Fibroblast of lung (primary cell): ENCODE measurements at regions not wholly inside any gene's neighbourhood (a gene's known extent, or its start where the extent isn't known, plus 50 kb on each side); places are given as distances from the start of the nearest gene placed in this dataset.

Experiments used
- DNase-seq, 2 donors: peaks; one replicate each; pipeline versions ENCODE4 v3.0.0 to v3.0.0-alpha.2; 2010; ENCODE audit warnings: low read depth in 2 of 2
- H2AFZ ChIP-seq: 2 replicates; pipeline ENCODE4 v1.5.1; 2012; ENCODE audit warnings: low read length, control low read depth, inconsistent platforms
- H3K27ac ChIP-seq: 2 replicates; pipeline ENCODE4 v1.5.1; 2011; ENCODE audit warnings: low read length, control low read depth; ENCODE audit not compliant: insufficient read depth
- H3K27me3 ChIP-seq: 2 replicates; pipeline ENCODE4 v1.5.1; 2011; ENCODE audit warnings: mild to moderate bottlenecking, low read length; ENCODE audit not compliant: control insufficient read depth, insufficient read depth
- H3K36me3 ChIP-seq: 2 replicates; pipeline ENCODE4 v1.5.1; 2011; ENCODE audit warnings: low read length; ENCODE audit not compliant: control insufficient read depth, insufficient read depth
- H3K4me1 ChIP-seq: 2 replicates; pipeline ENCODE4 v1.5.1; 2011; ENCODE audit warnings: low read length; ENCODE audit not compliant: control insufficient read depth, insufficient read depth; ENCODE audit errors: extremely low read depth
- H3K4me2 ChIP-seq: 2 replicates; pipeline ENCODE4 v1.5.1; 2011; ENCODE audit warnings: low read length, control low read depth; ENCODE audit not compliant: insufficient read depth; ENCODE audit errors: extremely low read depth
- H3K4me3 ChIP-seq, 4 experiments: fragments of 200-600 bp in 1 of 4; sonication (generic) in 1 of 4; replicated peaks in 1 of 4; 2 replicates each; pipeline ENCODE4 v1.5.1; 2011 to 2016; ENCODE audit warnings: low read length in 4 of 4, low read depth in 3 of 4, mild to moderate bottlenecking in 3 of 4, control low read depth in 2 of 4, inconsistent platforms in 1 of 4, mixed read lengths in 1 of 4; ENCODE audit not compliant: insufficient read depth in 1 of 4; ENCODE audit errors: control extremely low read depth in 1 of 4
- H3K79me2 ChIP-seq: 2 replicates; pipeline ENCODE4 v1.5.1; 2012; ENCODE audit warnings: mild to moderate bottlenecking, low read length, inconsistent platforms; ENCODE audit not compliant: control insufficient read depth, insufficient read depth
- H3K9ac ChIP-seq: 2 replicates; pipeline ENCODE4 v1.5.1; 2011; ENCODE audit warnings: mild to moderate bottlenecking, low read length, control low read depth; ENCODE audit not compliant: insufficient read depth
- H3K9me3 ChIP-seq: 2 replicates; pipeline ENCODE4 v1.5.1; 2012; ENCODE audit warnings: low read depth, low read length; ENCODE audit not compliant: control insufficient read depth, insufficient read depth
- H4K20me1 ChIP-seq: 2 replicates; pipeline ENCODE4 v1.5.1; 2011; ENCODE audit warnings: low read length; ENCODE audit not compliant: control insufficient read depth, insufficient read depth; ENCODE audit errors: extremely low read depth
- CTCF ChIP-seq, 2 donors: IDR thresholded peaks in 1 of 2; conservative IDR thresholded peaks in 1 of 2; 1 replicate in 1 of 2; 2 replicates in 1 of 2; pipeline ENCODE4 v1.5.1; 2011 to 2012; ENCODE audit warnings: low read length in 2 of 2, control low read depth in 1 of 2, inconsistent platforms in 1 of 2, low read depth in 1 of 2, mild to moderate bottlenecking in 1 of 2
- EZH2 ChIP-seq: IDR thresholded peaks from 2 replicates; pipeline ENCODE4 v1.5.1; 2012; ENCODE audit warnings: low read length, control low read depth, mild to moderate bottlenecking; ENCODE audit errors: missing control alignments

GRCh38 chr2:12333293-12333692 is 383.4 kb upstream of the TRIB2 start:
- Histone ChIP-seq H3K9ac (no peak overlapping the region), H3K4me3 (no peak overlapping the region), H2AFZ (no peak overlapping the region), H4K20me1 (no peaks in the 10 kb centered on the region), H3K36me3 (no peaks in the 10 kb centered on the region), H3K79me2 (no peaks in the 10 kb centered on the region), H3K27me3 (no peaks in the 10 kb centered on the region), H3K27ac (no peak overlapping the region), H3K4me1 (no peaks in the 10 kb centered on the region), H3K9me3 (no peaks in the 10 kb centered on the region), H3K4me2 (no peak overlapping the region)
- no peak for TF ChIP-seq CTCF (conservative IDR thresholded peaks at IDR 0.05 in 1 of 2, IDR thresholded peaks at IDR 0.05 in 1 of 2; ENCODE audit: low read depth in 1 of 2, low read length in 2 of 2)
- no peak for TF ChIP-seq EZH2
- no peak for DNase-seq

GRCh38 chr2:12334412-12334966 is 382.2 kb upstream of the TRIB2 start:
- no peak overlapping the region for H3K4me3 ChIP-seq
- H3K9me3 ChIP-seq: no peaks in the 10 kb centered on the region
- H3K36me3 ChIP-seq: no peaks in the 10 kb centered on the region
- no peak overlapping the region for H3K27ac ChIP-seq
- H2AFZ ChIP-seq: no peak overlapping the region
- H4K20me1 ChIP-seq: no peaks in the 10 kb centered on the region
- no peak overlapping the region for H3K4me2 ChIP-seq
- no peak overlapping the region for H3K9ac ChIP-seq
- TF ChIP-seq CTCF (conservative IDR thresholded peaks at IDR 0.05 in 1 of 2, IDR thresholded peaks at IDR 0.05 in 1 of 2; ENCODE audit: low read depth in 1 of 2, low read length in 2 of 2) (no peak), EZH2 (no peak)
- DNase-seq: peak in 1 of 2 donors; percentile 23
- H3K4me1 ChIP-seq: no peaks in the 10 kb centered on the region
- H3K79me2 ChIP-seq: no peaks in the 10 kb centered on the region
- H3K27me3 ChIP-seq: no peaks in the 10 kb centered on the region

GRCh38 chr2:12335131-12335530 is 381.6 kb upstream of the TRIB2 start:
- TF ChIP-seq EZH2 (no peak), CTCF (conservative IDR thresholded peaks at IDR 0.05 in 1 of 2, IDR thresholded peaks at IDR 0.05 in 1 of 2; ENCODE audit: low read depth in 1 of 2, low read length in 2 of 2) (no peak)
- Histone ChIP-seq H3K27ac (no peak overlapping the region), H3K36me3 (no peaks in the 10 kb centered on the region), H3K9me3 (no peaks in the 10 kb centered on the region), H4K20me1 (no peaks in the 10 kb centered on the region), H3K4me2 (no peak overlapping the region), H3K27me3 (no peaks in the 10 kb centered on the region), H3K79me2 (no peaks in the 10 kb centered on the region), H3K4me3 (no peak overlapping the region), H2AFZ (no peak overlapping the region), H3K4me1 (no peaks in the 10 kb centered on the region), H3K9ac (no peak overlapping the region)
- DNase-seq: no peak
